ENCODE measurements at regions not wholly inside any gene's neighbourhood (a gene's known extent, or its start where the extent isn't known, plus 50 kb on each side); places are given as distances from the start of the nearest gene placed in this dataset.
"Not testable (repeated sequence)": the region's sequence is repeated elsewhere in the genome, so short reads cannot be mapped to it uniquely, and the experiment has no call there.

DNA sequence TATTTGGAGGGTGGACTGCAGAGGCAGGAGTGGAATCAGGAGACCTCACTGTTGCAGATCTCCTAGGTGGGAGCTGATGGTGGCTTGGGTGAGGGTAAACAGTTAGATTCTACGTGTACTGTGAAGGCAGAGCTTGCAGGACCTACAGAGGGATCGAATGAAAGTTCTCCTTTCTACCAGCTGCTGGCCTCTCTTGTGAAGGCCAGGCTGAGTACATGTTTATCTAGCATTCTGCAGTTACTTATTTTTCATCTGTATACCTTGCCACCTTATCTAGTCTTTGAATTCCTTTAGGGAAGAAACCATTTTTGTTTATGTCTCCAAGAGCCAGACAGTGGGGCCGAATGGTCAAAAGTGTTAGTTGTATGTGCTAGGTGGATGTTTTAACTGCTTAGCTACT lies 57.6 kb downstream of the PTTG1 start:
- DNase-seq (ENCODE audit: low read depth), result no peak

DNA sequence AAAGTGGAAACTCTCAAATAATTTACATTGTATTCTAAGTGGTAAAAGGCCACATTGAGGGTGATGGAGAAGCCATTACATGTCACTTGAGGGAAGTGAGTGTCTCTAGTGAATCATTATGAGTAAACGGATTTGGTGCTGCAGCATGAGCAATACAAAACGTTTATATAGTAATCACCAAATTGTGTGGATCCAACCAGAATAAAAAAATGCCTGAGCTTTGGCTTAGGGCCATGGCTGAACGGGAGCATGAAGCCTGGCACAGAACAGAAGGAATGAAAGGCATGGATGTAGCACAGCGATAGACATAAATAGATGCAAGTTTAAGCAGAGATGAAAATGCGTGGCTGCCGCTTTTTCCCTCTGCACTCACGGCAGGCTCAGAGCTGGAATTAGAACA lies 58.3 kb downstream of the PTTG1 start:
- peak; percentile 93 for DNase-seq (ENCODE audit: low read depth)

DNA sequence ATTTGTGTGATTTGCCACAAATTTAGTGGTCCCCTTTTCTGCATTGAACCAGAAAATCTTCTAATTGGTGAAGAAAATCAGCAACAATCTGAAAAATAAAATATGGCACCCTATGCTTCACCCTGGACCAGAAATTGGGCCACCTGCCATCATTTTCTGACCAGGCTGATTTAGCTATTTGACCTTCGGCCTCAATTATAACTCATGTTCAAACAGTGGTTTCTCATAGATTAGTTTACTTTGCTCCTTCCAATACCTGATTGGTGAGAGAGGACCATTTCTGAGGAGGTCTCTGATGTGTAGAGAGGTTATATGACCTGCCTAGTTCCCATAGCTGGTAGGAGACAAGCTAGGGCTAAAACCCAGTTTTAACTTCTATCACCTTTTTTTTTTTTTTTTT lies 59.0 kb downstream of the PTTG1 start:
- no peak for DNase-seq (ENCODE audit: low read depth)

DNA sequence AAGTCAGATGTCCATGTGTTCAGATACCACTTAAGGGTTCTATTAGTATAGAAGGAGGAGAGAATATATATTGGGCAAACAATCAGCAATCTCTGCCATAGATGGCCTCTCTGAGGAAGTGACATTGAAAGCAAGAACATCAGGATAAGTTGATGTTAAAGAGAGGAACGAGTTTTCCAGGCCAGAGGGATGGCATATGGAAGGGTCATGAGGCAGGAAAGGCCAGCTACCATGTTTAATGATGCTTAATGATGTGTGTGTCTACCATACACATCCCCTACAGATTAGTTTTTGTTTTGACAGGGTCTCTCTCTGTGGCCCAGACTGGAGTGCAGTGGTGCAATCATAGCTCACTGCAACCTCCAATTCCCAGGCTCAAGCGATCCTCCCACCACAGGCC lies 63.0 kb downstream of the PTTG1 start:
- DNase-seq (ENCODE audit: low read depth), result no peak

DNA sequence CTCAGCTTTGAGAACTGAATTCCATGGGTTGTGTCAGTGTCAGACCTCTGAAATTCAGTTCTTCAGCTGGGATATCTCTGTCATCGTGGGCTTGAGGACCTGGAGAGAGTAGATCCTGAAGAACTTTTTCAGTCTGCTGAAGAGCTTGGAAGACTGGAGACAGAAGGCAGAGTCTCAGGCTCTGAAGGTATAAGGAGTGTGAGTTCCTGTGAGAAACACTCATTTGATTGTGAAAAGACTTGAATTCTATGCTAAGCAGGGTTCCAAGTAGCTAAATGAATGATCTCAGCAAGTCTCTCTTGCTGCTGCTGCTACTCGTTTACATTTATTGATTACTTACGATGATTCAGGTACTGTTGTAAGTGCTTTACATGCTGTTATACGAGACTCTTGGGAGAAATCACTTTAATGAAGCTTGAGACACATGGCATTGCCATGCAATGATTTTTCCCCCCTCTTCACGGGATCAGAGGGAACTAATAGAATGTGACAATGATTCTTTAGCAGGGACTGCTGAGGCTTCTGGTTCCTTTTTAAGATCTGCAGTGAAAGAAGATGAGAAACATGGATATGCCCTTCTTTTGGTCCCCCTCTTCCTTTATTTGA lies 63.8 kb downstream of the PTTG1 start:
- no peak for DNase-seq (ENCODE audit: low read depth)

DNA sequence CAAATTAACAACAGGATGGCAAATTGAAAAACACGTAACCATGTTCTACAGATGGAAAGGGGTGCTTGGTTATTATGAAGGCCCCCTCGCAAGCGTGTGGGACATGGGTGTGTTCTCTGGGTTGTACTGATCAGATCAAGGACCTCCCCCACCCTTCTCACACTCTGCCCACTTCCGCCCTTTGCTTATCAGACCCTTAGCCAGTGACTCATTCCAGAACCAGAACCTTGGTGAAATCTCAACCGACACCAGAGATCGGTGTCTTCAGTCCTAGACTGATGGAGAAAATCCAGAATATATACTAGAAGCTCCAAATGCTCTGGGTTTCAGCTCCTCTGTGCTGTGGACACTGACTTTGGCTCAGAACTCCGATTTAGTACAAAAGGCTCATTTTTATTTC lies 64.9 kb downstream of the PTTG1 start:
- DNase-seq (ENCODE audit: low read depth), result no peak

DNA sequence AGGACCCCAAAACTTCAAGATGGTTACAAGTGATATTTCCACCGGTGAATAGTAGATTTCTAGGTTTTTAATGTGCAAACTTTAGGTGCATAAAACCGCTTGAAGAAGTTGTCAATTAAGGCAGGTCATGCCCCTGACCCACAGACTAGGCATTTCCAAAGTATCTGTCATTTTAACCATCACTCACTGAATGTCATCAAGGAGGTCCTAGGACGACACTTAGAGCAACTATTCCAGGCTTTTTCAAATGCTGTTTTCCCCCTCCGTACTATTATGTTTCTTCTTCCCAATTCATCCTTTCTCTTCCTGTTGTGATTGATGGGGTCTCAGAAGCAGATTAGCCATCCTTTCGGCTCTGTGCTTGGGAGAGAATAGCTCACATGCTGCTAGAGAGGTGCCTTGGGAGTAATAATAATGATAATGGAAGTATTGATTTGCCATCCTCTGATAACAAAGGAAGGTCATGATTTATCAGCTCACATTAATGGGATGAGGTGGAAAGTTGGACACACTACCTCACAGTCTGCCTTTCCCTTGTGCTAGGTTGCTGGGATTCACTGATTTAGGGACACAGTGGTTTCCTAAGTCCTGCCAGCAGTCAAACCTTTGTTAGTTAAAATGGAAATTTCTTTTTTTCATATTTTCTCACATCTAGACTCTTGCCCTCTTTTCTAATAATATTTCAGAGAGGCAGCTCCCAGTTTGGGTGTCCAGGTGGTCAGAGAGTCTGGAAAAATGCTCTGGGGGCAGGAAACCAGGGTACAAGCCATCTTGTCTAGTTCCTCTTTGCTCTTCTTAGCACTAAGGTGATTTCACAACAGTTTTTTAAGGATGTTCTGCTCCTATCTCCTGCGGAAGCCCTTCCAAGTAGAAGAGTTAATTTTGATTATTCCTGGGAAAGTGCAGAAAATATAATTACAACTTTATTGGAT lies 67.0 kb downstream of the PTTG1 start:
- no peak for DNase-seq (ENCODE audit: low read depth)

DNA sequence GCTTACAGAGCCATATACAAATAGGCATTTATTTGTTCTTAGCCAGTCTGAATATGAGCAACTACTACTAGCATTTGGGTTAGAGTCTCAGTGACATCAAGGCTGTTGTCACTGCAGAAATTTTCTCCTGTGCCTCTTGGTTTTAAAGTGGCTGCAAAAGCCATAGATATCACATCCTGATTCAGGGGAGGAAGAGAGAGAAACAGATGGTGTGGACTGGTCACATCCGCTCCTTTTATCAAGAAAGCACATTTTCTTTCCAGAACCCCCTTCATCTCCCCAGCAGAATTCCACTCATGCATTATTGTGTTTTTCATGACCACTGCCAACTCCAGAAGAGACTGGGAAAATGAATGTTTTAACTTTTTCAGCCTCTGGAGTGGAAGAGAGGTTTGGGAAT lies 69.8 kb downstream of the PTTG1 start:
- DNase-seq (ENCODE audit: low read depth), result no peak

DNA sequence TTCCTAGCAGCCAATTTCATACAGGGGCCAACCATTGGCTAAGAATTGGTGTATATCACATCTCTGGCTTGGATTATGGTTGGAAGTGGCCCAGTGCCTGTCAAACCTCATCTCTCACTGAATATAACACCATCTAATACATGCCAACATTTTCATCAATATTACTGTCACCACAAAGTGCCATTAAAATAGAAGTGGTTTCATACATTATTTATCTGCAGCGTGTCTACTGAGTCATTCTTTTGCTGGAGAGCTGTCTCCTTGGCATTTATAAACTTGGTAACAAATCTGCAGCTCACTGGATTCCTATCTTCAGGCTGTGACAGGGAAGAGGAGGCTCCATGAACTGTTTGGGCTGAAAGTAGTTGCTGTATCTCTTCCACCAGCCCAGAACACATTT lies 70.9 kb downstream of the PTTG1 start:
- no peak for DNase-seq (ENCODE audit: low read depth)

DNA sequence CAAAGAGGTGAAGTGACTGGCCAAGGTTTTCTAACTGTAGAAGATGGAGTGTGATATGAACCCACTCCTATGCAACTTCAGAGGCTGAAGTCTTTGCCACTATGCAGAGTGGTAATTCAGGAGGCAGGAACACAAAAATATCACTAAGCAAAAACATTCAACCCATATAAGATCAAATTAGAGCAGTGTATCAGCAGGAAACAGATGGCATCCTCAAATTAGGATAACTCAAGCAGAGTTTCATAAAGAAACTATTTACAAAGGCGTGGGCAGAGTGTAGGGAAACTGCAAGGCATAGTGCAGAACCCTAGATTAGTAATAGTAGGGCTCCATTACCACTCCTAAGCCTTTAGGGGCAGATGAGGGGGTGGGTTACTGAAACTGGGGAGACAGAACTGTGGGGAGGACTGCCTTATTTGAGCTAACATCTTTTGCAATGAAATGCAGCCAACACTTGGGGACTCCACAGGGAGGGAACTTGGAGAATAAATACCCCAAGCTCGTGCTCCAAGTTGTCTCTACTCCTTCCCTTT lies 72.2 kb downstream of the PTTG1 start:
- no peak for DNase-seq (ENCODE audit: low read depth)

DNA sequence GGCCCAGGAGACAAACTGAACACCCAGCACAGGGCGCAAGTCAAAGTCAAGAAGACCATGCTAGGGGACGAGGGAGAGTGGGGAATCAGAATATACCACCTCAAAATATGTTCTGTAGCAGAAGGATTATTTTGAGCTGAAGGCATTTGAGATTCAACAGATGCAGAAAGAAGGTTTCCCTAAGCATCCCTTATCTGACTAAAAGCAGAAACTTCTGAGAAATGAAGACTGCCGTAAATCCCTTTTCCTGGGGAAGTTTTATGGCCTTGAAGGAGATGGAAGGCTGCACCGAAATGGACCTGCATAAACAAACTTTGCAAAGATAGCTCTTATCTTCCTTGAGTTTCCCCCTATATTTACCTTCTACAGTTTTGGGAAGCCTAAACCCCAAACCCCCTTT lies 72.8 kb downstream of the PTTG1 start:
- DNase-seq (ENCODE audit: low read depth), result no peak

DNA sequence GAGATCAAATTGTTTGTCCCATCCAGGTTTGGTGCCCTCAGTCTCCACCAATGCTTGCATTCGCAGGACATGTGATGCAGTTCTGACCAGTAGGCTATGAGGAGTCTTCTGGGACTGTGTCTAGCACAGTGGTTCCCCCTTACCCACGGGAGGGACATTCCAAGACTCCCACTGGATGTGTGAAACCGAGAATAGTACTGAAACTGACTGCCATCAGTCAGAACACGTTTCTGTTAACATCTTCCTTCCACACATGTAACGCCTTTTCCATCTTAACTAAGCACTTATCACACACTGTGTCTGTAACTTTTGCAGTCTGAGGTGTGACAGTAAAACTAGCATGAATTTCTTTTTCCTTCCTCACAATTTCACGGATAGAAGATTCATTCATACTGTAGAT lies 74.7 kb downstream of the PTTG1 start:
- DNase-seq (ENCODE audit: low read depth), result no peak

DNA sequence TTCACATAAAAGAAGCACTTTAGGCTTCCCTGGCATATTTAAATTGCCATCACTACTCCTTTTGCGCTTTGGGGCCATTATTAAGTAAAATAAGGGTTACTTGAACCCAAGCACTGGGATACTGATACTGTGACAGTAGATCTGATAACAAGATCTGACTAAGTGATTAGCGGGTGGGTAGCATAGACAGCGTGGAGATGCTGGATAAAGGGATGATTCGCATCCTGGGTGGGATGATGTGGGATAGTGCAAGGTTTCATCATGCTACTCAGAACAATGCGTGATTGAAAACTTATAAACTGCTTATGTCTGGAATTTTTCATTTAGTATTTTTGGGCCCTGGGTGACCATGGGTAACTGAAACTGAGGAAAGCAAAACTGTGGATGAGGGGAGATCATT lies 75.1 kb downstream of the PTTG1 start:
- DNase-seq (ENCODE audit: low read depth), result peak; percentile 54

DNA sequence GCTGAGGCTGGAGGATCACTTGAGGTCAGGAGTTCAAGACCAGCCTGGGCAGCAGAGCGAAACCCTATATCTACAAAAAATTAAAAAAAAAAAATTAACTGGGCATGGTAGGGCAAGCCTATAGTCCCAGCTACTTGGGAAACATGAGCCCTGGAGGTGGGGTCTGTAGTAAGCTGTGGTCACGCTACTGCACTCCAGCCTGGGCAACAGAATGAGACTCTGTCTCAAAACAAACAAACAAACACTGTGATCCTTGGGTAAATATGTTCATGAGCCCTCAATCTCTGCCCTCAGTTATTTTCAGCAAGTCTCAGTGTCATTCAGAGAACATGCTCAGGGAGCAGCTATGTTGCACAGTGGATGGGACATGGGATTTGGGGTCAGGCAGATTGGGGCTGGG lies 76.2 kb downstream of the PTTG1 start:
- DNase-seq (ENCODE audit: low read depth), result no peak

DNA sequence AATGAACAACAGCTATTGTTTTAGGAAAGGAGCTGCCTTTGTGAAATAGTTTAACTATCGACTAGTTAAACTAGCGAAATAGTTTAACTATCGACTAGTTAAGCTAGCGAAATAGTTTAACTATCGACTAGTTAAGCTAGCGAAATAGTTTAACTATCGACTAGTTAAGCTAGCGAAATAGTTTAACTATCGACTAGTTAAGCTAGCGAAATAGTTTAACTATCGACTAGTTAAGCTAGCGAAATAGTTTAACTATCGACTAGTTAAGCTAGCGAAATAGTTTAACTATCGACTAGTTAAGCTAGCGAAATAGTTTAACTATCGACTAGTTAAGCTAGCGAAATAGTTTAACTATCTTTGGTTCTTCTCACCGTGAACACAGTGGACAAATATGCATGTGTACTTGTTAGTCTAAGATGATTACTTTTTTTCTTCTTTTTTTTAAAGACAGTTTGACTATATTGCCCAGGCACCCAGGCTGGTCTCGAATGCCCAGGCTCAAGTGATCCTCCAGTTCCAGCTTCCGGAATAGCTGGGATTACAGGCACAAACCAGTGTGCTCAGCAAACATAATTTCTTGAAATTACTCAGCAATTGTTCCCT lies 76.9 kb downstream of the PTTG1 start:
- not testable (repeated sequence) for DNase-seq (ENCODE audit: low read depth)

DNA sequence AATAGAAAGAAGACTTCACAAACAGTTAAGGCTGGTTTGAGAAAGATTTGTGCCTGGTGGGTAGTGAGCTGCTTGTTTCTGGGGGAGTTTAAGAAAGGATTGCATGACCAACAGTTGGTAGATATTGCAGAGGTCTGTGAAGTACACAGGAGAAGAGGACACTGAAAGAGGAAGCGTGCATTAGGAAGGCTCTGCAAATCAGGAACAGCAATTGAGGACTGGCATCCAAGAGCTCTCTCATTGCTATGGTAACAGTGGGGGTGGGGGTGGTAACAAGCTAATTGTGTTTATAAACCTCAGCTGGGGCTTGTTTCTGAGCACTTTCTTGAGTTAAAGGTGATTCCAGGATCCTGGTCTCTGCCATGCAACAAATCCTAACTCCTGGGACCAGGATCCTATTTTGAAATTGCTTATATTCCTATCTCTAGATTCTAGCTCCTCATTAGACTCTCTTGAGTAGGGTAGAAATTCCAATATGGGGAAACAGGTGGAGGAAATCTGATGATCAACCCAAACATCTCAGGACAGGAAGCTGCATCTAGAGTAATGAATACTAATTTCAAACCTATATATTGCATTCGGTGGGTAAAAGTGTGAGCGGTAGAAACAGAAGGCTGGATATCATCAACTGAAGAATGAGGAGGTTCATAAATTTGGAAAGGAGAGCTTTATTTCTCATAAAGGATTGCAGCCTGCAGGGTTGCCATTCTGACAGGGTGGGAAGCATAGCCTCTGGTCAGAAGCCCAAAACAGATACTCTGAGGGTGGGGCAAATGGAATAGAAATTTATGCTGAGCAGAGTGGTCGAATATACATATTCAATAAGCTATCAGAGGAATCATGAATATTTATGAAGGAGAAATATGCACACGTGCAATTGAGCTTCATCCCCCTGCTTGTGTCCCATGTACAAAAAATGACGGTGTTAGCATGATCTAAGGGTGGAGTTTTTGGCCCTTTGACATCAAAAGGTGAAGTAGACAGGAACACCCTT lies 79.4 kb downstream of the PTTG1 start:
- no peak for DNase-seq (ENCODE audit: low read depth)

DNA sequence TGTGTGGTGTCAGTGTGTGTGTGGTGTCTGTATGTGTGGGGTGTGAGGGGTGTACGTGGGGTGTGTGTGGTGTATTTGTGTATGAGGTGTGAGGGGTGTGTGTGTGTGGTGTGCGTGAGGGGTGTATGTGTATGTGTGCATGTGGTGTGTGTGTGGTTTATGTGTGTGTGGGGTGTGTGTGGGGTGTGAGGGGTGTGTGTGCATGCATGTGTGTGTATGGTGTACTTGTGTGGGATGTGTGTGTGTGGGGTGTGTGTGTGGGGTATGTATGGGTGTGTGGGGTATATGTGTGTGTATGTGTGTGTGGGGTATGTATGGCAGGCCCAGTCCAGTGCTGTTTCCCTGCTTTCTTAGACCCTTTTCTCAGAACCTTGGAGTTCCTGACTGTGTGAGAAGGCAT lies 83.3 kb downstream of the PTTG1 start:
- DNase-seq (ENCODE audit: low read depth), result no peak

DNA sequence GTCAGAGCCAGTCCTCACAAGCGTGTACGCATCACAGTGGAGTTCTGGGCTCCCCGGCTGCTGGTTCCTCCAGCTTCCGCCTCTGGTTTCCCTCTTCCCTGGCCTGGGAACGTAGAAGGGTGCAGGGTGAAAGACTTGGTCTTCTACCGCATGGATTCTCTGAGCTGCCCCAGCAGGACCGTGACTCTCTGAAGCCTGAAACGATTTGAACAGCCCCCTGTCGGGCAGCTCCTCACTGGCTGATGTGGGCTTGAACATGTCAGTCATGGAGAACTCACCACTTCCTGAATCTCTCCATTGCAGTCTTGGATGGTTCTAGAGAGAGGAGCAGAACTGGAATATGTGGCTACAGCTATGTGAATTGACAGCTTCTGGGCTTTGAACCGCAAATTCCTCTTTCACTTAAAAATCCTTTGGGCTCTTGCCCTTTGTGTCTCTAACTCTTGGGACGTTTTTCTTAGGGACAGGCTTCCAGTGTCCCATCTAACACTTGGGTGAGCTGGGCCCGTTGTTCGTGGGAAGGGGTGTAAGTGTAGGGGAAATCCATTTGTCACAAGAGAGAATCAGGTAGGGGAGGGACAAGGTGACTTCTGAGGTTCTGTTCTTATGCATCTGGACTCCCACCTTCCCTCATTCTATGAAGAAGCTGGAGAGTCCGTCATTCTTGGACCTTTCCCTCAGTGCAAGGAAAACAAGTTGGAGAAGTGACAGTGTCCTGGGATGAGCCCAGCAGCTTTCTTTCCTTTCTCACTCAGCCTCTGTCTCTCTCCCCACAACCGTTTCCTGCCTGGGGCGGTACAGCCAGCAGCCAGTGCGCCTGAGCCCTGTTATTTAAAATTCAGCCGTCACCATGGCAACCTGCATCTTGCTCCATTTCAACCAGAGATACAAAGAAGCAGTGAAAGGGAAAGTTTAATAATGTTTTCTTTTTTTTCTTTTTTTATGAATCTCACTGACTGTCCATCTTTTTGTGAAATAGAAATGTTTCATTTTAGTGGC lies 84.7 kb downstream of the PTTG1 start:
- no peak for DNase-seq (ENCODE audit: low read depth)

DNA sequence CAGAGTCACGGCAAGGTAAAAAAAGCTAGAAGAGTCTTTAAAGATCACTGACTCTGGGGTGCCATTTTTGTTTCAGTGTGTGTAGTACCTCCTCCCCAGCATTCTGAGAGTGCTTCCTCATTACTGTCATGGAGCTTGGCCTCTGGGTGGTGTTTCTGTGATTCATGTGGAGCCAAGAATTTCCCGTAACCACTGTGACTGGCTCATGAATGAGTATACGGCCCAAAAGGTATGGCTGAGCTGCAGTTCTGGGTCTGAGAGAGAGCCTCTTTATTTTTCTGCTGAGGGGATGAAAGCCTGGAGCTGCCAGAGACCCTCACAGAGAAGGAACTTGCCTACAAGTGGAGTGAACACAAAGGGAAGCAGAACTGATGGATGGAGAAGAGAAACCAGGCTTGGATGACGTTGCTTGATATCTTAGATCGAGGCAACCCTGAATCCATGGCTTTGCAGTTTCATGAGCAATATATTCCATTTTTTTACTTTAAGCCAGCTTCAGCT lies 85.6 kb downstream of the PTTG1 start:
- DNase-seq (ENCODE audit: low read depth), result peak; percentile 72

Data from HT1080 (cell line).